CD4-positive, alpha-beta T cell treated with Interleukin-4 for 4 hours (primary cell): ENCODE measurements at regions not wholly inside any gene's neighbourhood (a gene's known extent, or its start where the extent isn't known, plus 50 kb on each side); places are given as distances from the start of the nearest gene placed in this dataset.

Experiments
- DNase-seq: peaks from one replicate; pipeline ENCODE4 v3.0.0-alpha.2; 2020

- DNase-seq, result no peak
These were observed 220.1 kb upstream of the E2F8 start for GRCh38 chr11:19460718-19461405.

- DNase-seq, result no peak
These were observed 218.5 kb upstream of the E2F8 start for GRCh38 chr11:19459240-19459639.

- DNase-seq, result no peak
These were observed 218.0 kb upstream of the E2F8 start for GRCh38 chr11:19458721-19459120.

GRCh38 chr11:19458231-19458630, 217.5 kb upstream of the E2F8 start:
- DNase-seq, result no peak

- DNase-seq, result no peak
These were observed 215.0 kb upstream of the E2F8 start for GRCh38 chr11:19455731-19456130.

GRCh38 chr11:19453651-19454257, 213.0 kb upstream of the E2F8 start:
- DNase-seq, result no peak

GRCh38 chr11:19451609-19452008, 210.9 kb upstream of the E2F8 start:
- no peak for DNase-seq

- DNase-seq, result no peak
These were observed 209.5 kb upstream of the E2F8 start for GRCh38 chr11:19450282-19450681.

- DNase-seq, result no peak
These were observed 207.9 kb upstream of the E2F8 start for GRCh38 chr11:19448651-19449050.

- no peak for DNase-seq
These were observed 206.4 kb upstream of the E2F8 start for GRCh38 chr11:19447150-19447566.

- DNase-seq, result no peak
These were observed 205.0 kb upstream of the E2F8 start for GRCh38 chr11:19445771-19446170.

GRCh38 chr11:19444231-19444630, 203.5 kb upstream of the E2F8 start:
- no peak for DNase-seq

- no peak for DNase-seq
These were observed 201.8 kb upstream of the E2F8 start for GRCh38 chr11:19442554-19442910.

- DNase-seq, result no peak
These were observed 201.2 kb upstream of the E2F8 start for GRCh38 chr11:19441752-19442553.

- no peak for DNase-seq
These were observed 200.5 kb upstream of the E2F8 start for GRCh38 chr11:19441288-19441687.

GRCh38 chr11:19437760-19438159, 197.0 kb upstream of the E2F8 start:
- DNase-seq, result no peak

GRCh38 chr11:19436932-19437331, 196.2 kb upstream of the E2F8 start:
- no peak for DNase-seq

GRCh38 chr11:19435306-19435989, 194.7 kb upstream of the E2F8 start:
- DNase-seq, result no peak

- no peak for DNase-seq
These were observed 193.0 kb upstream of the E2F8 start for GRCh38 chr11:19433791-19434190.

- DNase-seq, result no peak
These were observed 192.6 kb upstream of the E2F8 start for GRCh38 chr11:19433367-19433766.

GRCh38 chr11:19432370-19433061, 191.8 kb upstream of the E2F8 start:
- no peak for DNase-seq

GRCh38 chr11:19430754-19431398, 190.1 kb upstream of the E2F8 start:
- no peak for DNase-seq
